ENCODE measurements at regions not wholly inside any gene's neighbourhood (a gene's known extent, or its start where the extent isn't known, plus 50 kb on each side); places are given as distances from the start of the nearest gene placed in this dataset.

DNA sequence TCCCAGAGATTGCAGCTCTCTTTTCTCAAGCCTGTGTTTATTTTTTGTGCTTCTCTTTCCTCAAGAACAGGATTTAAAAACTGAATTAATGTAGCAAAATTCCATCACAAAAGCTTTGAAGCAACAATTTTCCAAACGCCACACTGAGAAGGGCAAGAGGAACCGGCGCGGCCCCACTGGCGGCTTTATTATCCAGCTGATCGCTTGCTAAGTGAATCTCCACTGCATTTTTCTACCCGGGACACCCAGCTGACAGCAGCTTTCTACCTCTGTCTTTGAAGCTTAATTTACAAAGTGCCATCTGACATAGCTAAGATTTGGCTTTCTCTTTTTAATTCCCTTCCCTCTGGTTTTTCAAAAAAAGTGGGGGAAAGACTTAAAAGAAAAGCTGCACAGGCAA lies 369.3 kb upstream of the C1orf174 start:
- H3K9ac ChIP-seq (ENCODE audit: low read length in 3 of 3): no peak overlapping the region
- no peak overlapping the region for H3K4me3 ChIP-seq (ENCODE audit: low read length in 3 of 3)
- H3K27me3 ChIP-seq (ENCODE audit: control insufficient read depth, insufficient read depth, low read length): no peaks in the 10 kb centered on the region
- H3K27ac ChIP-seq (ENCODE audit: low read depth in 2 of 2, low read length in 2 of 2): no peak overlapping the region
- intact Hi-C loops (cut with DNase I): no loop called here
- DNase-seq: no peak
- H3K9me3 ChIP-seq (ENCODE audit: control insufficient read depth in 2 of 3, insufficient read depth in 1 of 3, low read length in 3 of 3): no peaks in the 10 kb centered on the region
- TF ChIP-seq, protein P1, sequence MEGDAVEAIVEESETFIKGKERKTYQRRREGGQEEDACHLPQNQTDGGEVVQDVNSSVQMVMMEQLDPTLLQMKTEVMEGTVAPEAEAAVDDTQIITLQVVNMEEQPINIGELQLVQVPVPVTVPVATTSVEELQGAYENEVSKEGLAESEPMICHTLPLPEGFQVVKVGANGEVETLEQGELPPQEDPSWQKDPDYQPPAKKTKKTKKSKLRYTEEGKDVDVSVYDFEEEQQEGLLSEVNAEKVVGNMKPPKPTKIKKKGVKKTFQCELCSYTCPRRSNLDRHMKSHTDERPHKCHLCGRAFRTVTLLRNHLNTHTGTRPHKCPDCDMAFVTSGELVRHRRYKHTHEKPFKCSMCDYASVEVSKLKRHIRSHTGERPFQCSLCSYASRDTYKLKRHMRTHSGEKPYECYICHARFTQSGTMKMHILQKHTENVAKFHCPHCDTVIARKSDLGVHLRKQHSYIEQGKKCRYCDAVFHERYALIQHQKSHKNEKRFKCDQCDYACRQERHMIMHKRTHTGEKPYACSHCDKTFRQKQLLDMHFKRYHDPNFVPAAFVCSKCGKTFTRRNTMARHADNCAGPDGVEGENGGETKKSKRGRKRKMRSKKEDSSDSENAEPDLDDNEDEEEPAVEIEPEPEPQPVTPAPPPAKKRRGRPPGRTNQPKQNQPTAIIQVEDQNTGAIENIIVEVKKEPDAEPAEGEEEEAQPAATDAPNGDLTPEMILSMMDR (IDR thresholded peaks at IDR 0.05; ENCODE audit: borderline replicate concordance, extremely low read depth, insufficient read depth): no peak
- H3K36me3 ChIP-seq (ENCODE audit: control insufficient read depth in 2 of 3, insufficient read depth in 3 of 3, low read length in 3 of 3): no peaks in the 10 kb centered on the region
- H3K4me1 ChIP-seq (ENCODE audit: control insufficient read depth in 2 of 3, insufficient read depth in 2 of 3, low read depth in 1 of 3, low read length in 3 of 3): peaks cover 0 to 17% (median 5%) of the 10 kb centered on the region in 3 donors
- FAIRE-seq: no peak

DNA sequence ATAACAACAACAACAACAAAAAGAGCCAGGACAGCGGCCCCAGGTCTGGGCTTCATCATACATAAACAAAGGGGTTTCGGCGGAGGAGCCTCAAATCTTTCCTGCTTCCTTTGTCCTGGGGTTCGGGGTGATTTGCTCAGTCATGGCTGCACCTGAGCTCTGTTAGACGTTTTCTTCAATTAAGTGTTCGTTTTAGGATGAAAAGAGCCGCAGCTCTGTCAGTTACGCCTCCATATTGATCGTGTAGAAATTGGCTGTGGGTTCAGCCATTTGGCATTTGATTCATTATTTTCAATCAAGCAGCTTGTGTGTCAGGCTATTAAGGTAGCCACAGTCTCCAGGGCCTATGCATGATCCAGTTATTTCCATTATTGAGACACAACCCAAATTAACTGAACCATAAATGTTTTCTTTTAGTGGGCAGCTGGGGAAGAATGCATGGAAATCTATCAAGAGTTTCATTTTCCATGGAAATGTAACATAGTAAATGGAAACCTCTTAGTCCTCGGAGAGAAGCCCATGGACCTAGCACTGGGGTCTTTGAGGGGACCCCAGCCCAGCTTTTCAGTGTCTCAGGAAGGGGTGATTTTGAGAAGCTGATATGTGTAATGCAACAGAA lies 370.0 kb upstream of the C1orf174 start:
- Histone ChIP-seq H3K4me3 (ENCODE audit: low read length in 3 of 3) (no peak overlapping the region), H3K27me3 (ENCODE audit: control insufficient read depth, insufficient read depth, low read length) (no peaks in the 10 kb centered on the region), H3K9me3 (ENCODE audit: control insufficient read depth in 2 of 3, insufficient read depth in 1 of 3, low read length in 3 of 3) (no peaks in the 10 kb centered on the region), H3K36me3 (ENCODE audit: control insufficient read depth in 2 of 3, insufficient read depth in 3 of 3, low read length in 3 of 3) (no peaks in the 10 kb centered on the region), H3K4me1 (ENCODE audit: control insufficient read depth in 2 of 3, insufficient read depth in 2 of 3, low read depth in 1 of 3, low read length in 3 of 3) (peaks cover 0 to 17% (median 5%) of the 10 kb centered on the region in 3 donors), H3K9ac (ENCODE audit: low read length in 3 of 3) (no peak overlapping the region), H3K27ac (ENCODE audit: low read depth in 2 of 2, low read length in 2 of 2) (no peak overlapping the region)
- intact Hi-C loops (cut with DNase I): no loop called here
- TF ChIP-seq, protein P1 (IDR thresholded peaks at IDR 0.05; ENCODE audit: borderline replicate concordance, extremely low read depth, insufficient read depth): no peak
- no peak for FAIRE-seq
- DNase-seq: no peak

DNA sequence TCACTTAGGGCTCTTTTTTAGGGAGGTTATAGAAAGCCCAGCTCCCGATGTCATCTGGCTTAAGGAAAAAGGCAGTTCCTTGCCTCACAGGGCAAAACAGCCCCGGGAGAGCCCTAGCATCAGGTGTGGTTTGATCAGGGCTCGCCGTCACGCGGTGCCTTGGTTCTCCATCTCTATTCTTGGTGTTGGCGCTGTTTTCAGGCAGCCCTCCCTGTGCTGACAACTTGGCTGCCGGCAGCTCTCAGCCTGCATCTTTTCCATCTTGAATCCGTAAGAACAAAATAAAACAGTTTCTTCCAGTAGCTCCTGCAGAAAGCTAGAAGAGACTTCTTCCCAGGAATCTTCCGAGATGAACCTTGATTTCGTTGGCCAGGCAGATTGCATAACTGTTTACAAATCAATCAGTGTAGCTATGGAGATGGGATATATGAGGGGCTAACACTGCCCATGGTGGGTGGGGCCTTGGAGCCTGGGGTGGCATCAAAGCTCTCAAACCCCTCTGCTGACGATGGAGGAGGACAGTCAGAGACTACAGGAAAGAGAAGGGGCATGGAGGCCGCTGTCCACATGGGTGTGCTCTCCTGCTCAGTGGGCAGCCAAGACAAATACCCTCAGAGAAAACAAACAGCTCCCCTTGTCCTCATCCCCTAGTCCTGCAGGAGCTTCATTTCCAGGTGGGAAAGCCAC lies 370.7 kb upstream of the C1orf174 start:
- Histone ChIP-seq H3K9ac (ENCODE audit: low read length in 3 of 3) (no peak overlapping the region), H3K4me3 (ENCODE audit: low read length in 3 of 3) (no peak overlapping the region), H3K27me3 (ENCODE audit: control insufficient read depth, insufficient read depth, low read length) (no peaks in the 10 kb centered on the region), H3K27ac (ENCODE audit: low read depth in 2 of 2, low read length in 2 of 2) (no peak overlapping the region), H3K9me3 (ENCODE audit: control insufficient read depth in 2 of 3, insufficient read depth in 1 of 3, low read length in 3 of 3) (no peaks in the 10 kb centered on the region), H3K36me3 (ENCODE audit: control insufficient read depth in 2 of 3, insufficient read depth in 3 of 3, low read length in 3 of 3) (no peaks in the 10 kb centered on the region), H3K4me1 (ENCODE audit: control insufficient read depth in 2 of 3, insufficient read depth in 2 of 3, low read depth in 1 of 3, low read length in 3 of 3) (peaks cover 0 to 17% (median 5%) of the 10 kb centered on the region in 3 donors)
- TF ChIP-seq, protein P1 (IDR thresholded peaks at IDR 0.05; ENCODE audit: borderline replicate concordance, extremely low read depth, insufficient read depth): no peak
- intact Hi-C loops (cut with DNase I): no loop called here
- no peak for DNase-seq
- no peak for FAIRE-seq

Data from kidney (tissue), 13 donors.